ENCODE measurements at regions not wholly inside any gene's neighbourhood (a gene's known extent, or its start where the extent isn't known, plus 50 kb on each side); places are given as distances from the start of the nearest gene placed in this dataset.

- no peak for TF ChIP-seq EZH2 (IDR thresholded peaks at IDR 0.05; ENCODE audit: borderline replicate concordance, low read length)
- TF ChIP-seq, protein P1, sequence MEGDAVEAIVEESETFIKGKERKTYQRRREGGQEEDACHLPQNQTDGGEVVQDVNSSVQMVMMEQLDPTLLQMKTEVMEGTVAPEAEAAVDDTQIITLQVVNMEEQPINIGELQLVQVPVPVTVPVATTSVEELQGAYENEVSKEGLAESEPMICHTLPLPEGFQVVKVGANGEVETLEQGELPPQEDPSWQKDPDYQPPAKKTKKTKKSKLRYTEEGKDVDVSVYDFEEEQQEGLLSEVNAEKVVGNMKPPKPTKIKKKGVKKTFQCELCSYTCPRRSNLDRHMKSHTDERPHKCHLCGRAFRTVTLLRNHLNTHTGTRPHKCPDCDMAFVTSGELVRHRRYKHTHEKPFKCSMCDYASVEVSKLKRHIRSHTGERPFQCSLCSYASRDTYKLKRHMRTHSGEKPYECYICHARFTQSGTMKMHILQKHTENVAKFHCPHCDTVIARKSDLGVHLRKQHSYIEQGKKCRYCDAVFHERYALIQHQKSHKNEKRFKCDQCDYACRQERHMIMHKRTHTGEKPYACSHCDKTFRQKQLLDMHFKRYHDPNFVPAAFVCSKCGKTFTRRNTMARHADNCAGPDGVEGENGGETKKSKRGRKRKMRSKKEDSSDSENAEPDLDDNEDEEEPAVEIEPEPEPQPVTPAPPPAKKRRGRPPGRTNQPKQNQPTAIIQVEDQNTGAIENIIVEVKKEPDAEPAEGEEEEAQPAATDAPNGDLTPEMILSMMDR (conservative IDR thresholded peaks at IDR 0.05 in 1 of 2, IDR thresholded peaks at IDR 0.05 in 1 of 2; ENCODE audit: extremely low read depth in 1 of 2, insufficient read depth in 1 of 2, low read depth in 1 of 2, low read length in 2 of 2): no peak
These were observed 81.3 kb upstream of the DLGAP1 start for GRCh38 chr18:4536447-4536846.
